ENCODE measurements at regions not wholly inside any gene's neighbourhood (a gene's known extent, or its start where the extent isn't known, plus 50 kb on each side); places are given as distances from the start of the nearest gene placed in this dataset.

DNA sequence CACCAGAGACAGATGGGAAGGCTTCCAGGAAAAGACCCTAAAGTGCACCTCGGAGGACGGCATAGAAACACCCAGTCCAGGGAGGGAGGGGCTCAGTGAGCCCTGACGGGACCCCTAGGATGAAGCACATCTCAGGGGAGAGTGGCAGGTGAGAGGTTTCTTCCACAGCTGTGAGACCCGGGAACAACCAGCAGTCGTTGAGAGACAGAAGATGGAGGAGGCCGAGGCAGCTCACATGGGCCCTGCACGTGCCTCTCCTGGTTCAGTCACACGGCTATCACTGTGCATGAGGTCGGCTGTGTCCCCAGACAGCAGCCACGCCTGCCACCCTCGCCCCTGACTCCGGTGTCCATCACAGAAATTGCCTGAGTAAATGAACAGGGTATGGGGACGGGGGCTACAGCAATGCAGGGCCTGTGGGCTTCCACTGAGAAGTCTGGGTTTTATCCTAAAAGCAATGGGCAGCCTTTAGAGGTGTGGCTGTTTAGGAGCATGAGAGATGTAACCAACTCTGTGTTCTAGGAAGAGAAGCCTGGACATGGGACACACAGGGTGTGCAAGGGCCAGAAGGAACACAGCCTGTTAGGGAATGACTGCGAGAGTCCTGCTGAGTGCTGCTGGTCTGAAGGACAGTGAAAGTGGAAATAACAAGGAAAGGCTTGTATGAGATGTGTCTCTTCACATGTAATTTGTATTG is 102.0 kb downstream of the TMEM18 start (continued):
- TF ChIP-seq BACH1 (IDR thresholded peaks at IDR 0.05; ENCODE audit: low read length) (no peak), BRCA1 (IDR thresholded peaks at IDR 0.05; ENCODE audit: low read depth, low read length) (no peak), CHD1 (IDR thresholded peaks at IDR 0.05; ENCODE audit: low read depth, low read length) (no peak)
